Type B pancreatic cell (in vitro differentiated cells): ENCODE measurements at regions not wholly inside any gene's neighbourhood (a gene's known extent, or its start where the extent isn't known, plus 50 kb on each side); places are given as distances from the start of the nearest gene placed in this dataset.

Experiments
- DNase-seq: peaks from one replicate; pipeline ENCODE4 v3.0.0; 2021; ENCODE audit warnings: mixed read lengths; ENCODE audit not compliant: unreplicated experiment; ENCODE audit errors: extremely low spot score
- H3K27ac Mint-ChIP-seq: 2 replicates; pipeline ENCODE4 v1.8.0; 2021; ENCODE audit warnings: mild to moderate bottlenecking, mixed read lengths
- H3K27me3 Mint-ChIP-seq: 2 replicates; pipeline ENCODE4 v1.8.0; 2021; ENCODE audit warnings: mixed read lengths
- H3K36me3 Mint-ChIP-seq: 2 replicates; pipeline ENCODE4 v1.8.0; 2021; ENCODE audit warnings: mixed read lengths
- H3K4me1 Mint-ChIP-seq: one replicate; pipeline ENCODE4 v1.8.0; 2021; ENCODE audit warnings: mixed read lengths; ENCODE audit not compliant: unreplicated experiment
- H3K4me3 Mint-ChIP-seq: 2 replicates; pipeline ENCODE4 v1.8.0; 2021; ENCODE audit warnings: mild to moderate bottlenecking, mixed read lengths
- H3K9me3 Mint-ChIP-seq: 2 replicates; pipeline ENCODE4 v1.8.0; 2021; ENCODE audit warnings: mixed read lengths
- TF ChIP-seq, protein P1 (sequence below): fragments of 200-600 bp; sonication (generic); conservative IDR thresholded peaks from 2 replicates; pipeline ENCODE4 v1.5.0; 2021; ENCODE audit warnings: antibody characterized with exemption, mild to moderate bottlenecking

GRCh38 chr3:157838457-157838856 is 267.8 kb downstream of the SHOX2 start:
- TF ChIP-seq, protein P1, sequence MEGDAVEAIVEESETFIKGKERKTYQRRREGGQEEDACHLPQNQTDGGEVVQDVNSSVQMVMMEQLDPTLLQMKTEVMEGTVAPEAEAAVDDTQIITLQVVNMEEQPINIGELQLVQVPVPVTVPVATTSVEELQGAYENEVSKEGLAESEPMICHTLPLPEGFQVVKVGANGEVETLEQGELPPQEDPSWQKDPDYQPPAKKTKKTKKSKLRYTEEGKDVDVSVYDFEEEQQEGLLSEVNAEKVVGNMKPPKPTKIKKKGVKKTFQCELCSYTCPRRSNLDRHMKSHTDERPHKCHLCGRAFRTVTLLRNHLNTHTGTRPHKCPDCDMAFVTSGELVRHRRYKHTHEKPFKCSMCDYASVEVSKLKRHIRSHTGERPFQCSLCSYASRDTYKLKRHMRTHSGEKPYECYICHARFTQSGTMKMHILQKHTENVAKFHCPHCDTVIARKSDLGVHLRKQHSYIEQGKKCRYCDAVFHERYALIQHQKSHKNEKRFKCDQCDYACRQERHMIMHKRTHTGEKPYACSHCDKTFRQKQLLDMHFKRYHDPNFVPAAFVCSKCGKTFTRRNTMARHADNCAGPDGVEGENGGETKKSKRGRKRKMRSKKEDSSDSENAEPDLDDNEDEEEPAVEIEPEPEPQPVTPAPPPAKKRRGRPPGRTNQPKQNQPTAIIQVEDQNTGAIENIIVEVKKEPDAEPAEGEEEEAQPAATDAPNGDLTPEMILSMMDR, result no peak
- Mint-ChIP-seq H3K9me3 (no peaks in the 10 kb centered on the region), H3K27me3 (peaks cover 10% of the 10 kb centered on the region), H3K36me3 (no peaks in the 10 kb centered on the region), H3K4me3 (no peak overlapping the region), H3K27ac (no peak overlapping the region), H3K4me1 (no peaks in the 10 kb centered on the region)
- DNase-seq, result no peak

- Mint-ChIP-seq H3K9me3 (no peaks in the 10 kb centered on the region), H3K4me1 (no peaks in the 10 kb centered on the region), H3K27ac (no peak overlapping the region), H3K36me3 (no peaks in the 10 kb centered on the region), H3K4me3 (no peak overlapping the region), H3K27me3 (peaks cover 7% of the 10 kb centered on the region)
- TF ChIP-seq, protein P1, result no peak
- no peak for DNase-seq
Measured at GRCh38 chr3:157837336-157837735, 268.9 kb downstream of the SHOX2 start.

- H3K27ac Mint-ChIP-seq, result no peak overlapping the region
- no peaks in the 10 kb centered on the region for H3K4me1 Mint-ChIP-seq
- no peaks in the 10 kb centered on the region for H3K36me3 Mint-ChIP-seq
- H3K9me3 Mint-ChIP-seq, result no peaks in the 10 kb centered on the region
- H3K27me3 Mint-ChIP-seq, result peaks cover 7% of the 10 kb centered on the region
- H3K4me3 Mint-ChIP-seq, result no peak overlapping the region
- TF ChIP-seq, protein P1, result no peak
- no peak for DNase-seq
Measured at GRCh38 chr3:157836022-157836421, 270.2 kb downstream of the SHOX2 start.

DNA sequence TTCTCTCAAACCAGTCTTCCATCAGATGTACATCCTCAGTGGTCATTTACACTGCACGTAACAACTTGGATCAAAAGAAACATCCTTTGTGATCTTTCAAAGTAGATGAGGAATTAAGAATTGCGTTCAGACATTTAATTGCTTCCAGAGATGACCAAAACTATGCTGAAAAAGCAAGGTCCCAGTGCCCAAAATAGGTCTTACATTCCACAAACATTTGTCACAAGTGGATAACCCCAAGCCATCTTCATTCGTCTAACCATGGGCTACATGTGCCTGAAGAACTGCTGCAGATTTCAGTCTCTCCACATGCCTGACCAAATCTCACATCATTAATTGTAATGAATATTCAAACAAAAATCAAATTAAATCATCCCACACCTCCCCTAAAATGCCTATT is 273.6 kb downstream of the SHOX2 start:
- peaks cover 9% of the 10 kb centered on the region for H3K9me3 Mint-ChIP-seq
- no peak overlapping the region for H3K4me3 Mint-ChIP-seq
- no peak overlapping the region for H3K27ac Mint-ChIP-seq
- peaks cover 7% of the 10 kb centered on the region for H3K27me3 Mint-ChIP-seq
- H3K4me1 Mint-ChIP-seq, result no peaks in the 10 kb centered on the region
- DNase-seq, result no peak
- TF ChIP-seq, protein P1, result no peak
- H3K36me3 Mint-ChIP-seq, result no peaks in the 10 kb centered on the region

- TF ChIP-seq, protein P1, result no peak
- Mint-ChIP-seq H3K4me3 (no peak overlapping the region), H3K9me3 (peaks cover 9% of the 10 kb centered on the region), H3K27ac (no peak overlapping the region), H3K4me1 (no peaks in the 10 kb centered on the region), H3K27me3 (peaks cover 7% of the 10 kb centered on the region), H3K36me3 (no peaks in the 10 kb centered on the region)
- DNase-seq, result no peak
Measured at GRCh38 chr3:157830556-157831236, 275.5 kb downstream of the SHOX2 start.
